ENCODE measurements at regions not wholly inside any gene's neighbourhood (a gene's known extent, or its start where the extent isn't known, plus 50 kb on each side); places are given as distances from the start of the nearest gene placed in this dataset.

GRCh38 chr1:87240661-87241285, 87.9 kb upstream of the LMO4 start:
- TF ChIP-seq MAX (IDR thresholded peaks at IDR 0.05; ENCODE audit: insufficient read depth, insufficient read length) (no peak), CTCF (IDR thresholded peaks at IDR 0.05; ENCODE audit: extremely low read depth in 1 of 2, insufficient read depth in 1 of 2, low read depth in 1 of 2, low read length in 2 of 2) (no peak), POLR2AphosphoS5 (IDR thresholded peaks at IDR 0.05; ENCODE audit: insufficient read depth, low read depth, low read length) (no peak), POLR2A (IDR thresholded peaks at IDR 0.05; ENCODE audit: low read depth, low read length) (no peak), MYC (IDR thresholded peaks at IDR 0.05; ENCODE audit: low read depth, low read length) (no peak), EZH2 (IDR thresholded peaks at IDR 0.05; ENCODE audit: borderline replicate concordance, low read depth, low read length, severe bottlenecking) (no peak), JUN (IDR thresholded peaks at IDR 0.05; ENCODE audit: borderline replicate concordance, insufficient read depth, insufficient read length, low read depth) (no peak), FOS (IDR thresholded peaks at IDR 0.05; ENCODE audit: borderline replicate concordance, insufficient read depth, low read length) (no peak)
